ENCODE measurements at regions not wholly inside any gene's neighbourhood (a gene's known extent, or its start where the extent isn't known, plus 50 kb on each side); places are given as distances from the start of the nearest gene placed in this dataset.

GRCh38 chr12:3990501-3991280, 117.5 kb upstream of the PARP11 start:
- no peaks in the 10 kb centered on the region for H3F3A ChIP-seq (ENCODE audit: insufficient read depth)
- no peaks in the 10 kb centered on the region for H3K27me3 ChIP-seq (ENCODE audit: low read length)
- no peak overlapping the region for H3K4me3 ChIP-seq (ENCODE audit: insufficient read depth, low read length, poor library complexity, severe bottlenecking)
- H3K4me2 ChIP-seq (ENCODE audit: low read depth, low read length, poor library complexity, severe bottlenecking): no peak overlapping the region
- H4K20me1 ChIP-seq (ENCODE audit: low read depth, low read length): no peaks in the 10 kb centered on the region
- no peaks in the 10 kb centered on the region for H3K9me3 ChIP-seq (ENCODE audit: insufficient read depth, low read length)
- H3K79me2 ChIP-seq (ENCODE audit: insufficient read depth, low read length): no peaks in the 10 kb centered on the region
- no peaks in the 10 kb centered on the region for H3K36me3 ChIP-seq (ENCODE audit: low read length)
- H3K9me2 ChIP-seq (replicated peaks; ENCODE audit: insufficient read depth, low read length): no peaks in the 10 kb centered on the region
- H3K9ac ChIP-seq (ENCODE audit: low read length): no peak overlapping the region
- no peak overlapping the region for H3K27ac ChIP-seq (ENCODE audit: low read depth, low read length)
- TF ChIP-seq EZH2phosphoT487 (conservative IDR thresholded peaks at IDR 0.05; ENCODE audit: low read length) (no peak), CTCF (IDR thresholded peaks at IDR 0.05; ENCODE audit: insufficient read depth, low read length, poor library complexity, severe bottlenecking) (no peak)
- H2AFZ ChIP-seq (ENCODE audit: low read depth, low read length, severe bottlenecking): no peak overlapping the region

GRCh38 chr12:3989218-3989550, 116.0 kb upstream of the PARP11 start:
- TF ChIP-seq CTCF (IDR thresholded peaks at IDR 0.05; ENCODE audit: insufficient read depth, low read length, poor library complexity, severe bottlenecking) (no peak), EZH2phosphoT487 (conservative IDR thresholded peaks at IDR 0.05; ENCODE audit: low read length) (no peak)
- Histone ChIP-seq H3K4me3 (ENCODE audit: insufficient read depth, low read length, poor library complexity, severe bottlenecking) (no peak overlapping the region), H4K20me1 (ENCODE audit: low read depth, low read length) (no peaks in the 10 kb centered on the region), H2AFZ (ENCODE audit: low read depth, low read length, severe bottlenecking) (no peak overlapping the region), H3F3A (ENCODE audit: insufficient read depth) (no peaks in the 10 kb centered on the region), H3K27ac (ENCODE audit: low read depth, low read length) (no peak overlapping the region), H3K27me3 (ENCODE audit: low read length) (no peaks in the 10 kb centered on the region), H3K36me3 (ENCODE audit: low read length) (no peaks in the 10 kb centered on the region), H3K9me2 (replicated peaks; ENCODE audit: insufficient read depth, low read length) (no peaks in the 10 kb centered on the region), H3K4me2 (ENCODE audit: low read depth, low read length, poor library complexity, severe bottlenecking) (no peak overlapping the region), H3K9me3 (ENCODE audit: insufficient read depth, low read length) (no peaks in the 10 kb centered on the region), H3K79me2 (ENCODE audit: insufficient read depth, low read length) (no peaks in the 10 kb centered on the region), H3K9ac (ENCODE audit: low read length) (no peak overlapping the region)

GRCh38 chr12:3988519-3989217, 115.5 kb upstream of the PARP11 start:
- no peaks in the 10 kb centered on the region for H3K9me2 ChIP-seq (replicated peaks; ENCODE audit: insufficient read depth, low read length)
- no peak overlapping the region for H3K9ac ChIP-seq (ENCODE audit: low read length)
- H3K79me2 ChIP-seq (ENCODE audit: insufficient read depth, low read length): no peaks in the 10 kb centered on the region
- H3K36me3 ChIP-seq (ENCODE audit: low read length): no peaks in the 10 kb centered on the region
- H3F3A ChIP-seq (ENCODE audit: insufficient read depth): no peaks in the 10 kb centered on the region
- no peak overlapping the region for H3K4me2 ChIP-seq (ENCODE audit: low read depth, low read length, poor library complexity, severe bottlenecking)
- no peaks in the 10 kb centered on the region for H3K27me3 ChIP-seq (ENCODE audit: low read length)
- H4K20me1 ChIP-seq (ENCODE audit: low read depth, low read length): no peaks in the 10 kb centered on the region
- H3K4me3 ChIP-seq (ENCODE audit: insufficient read depth, low read length, poor library complexity, severe bottlenecking): no peak overlapping the region
- H2AFZ ChIP-seq (ENCODE audit: low read depth, low read length, severe bottlenecking): no peak overlapping the region
- peaks cover 2% of the 10 kb centered on the region; the same call in 1 of the 2 replicates for H3K9me3 ChIP-seq (ENCODE audit: insufficient read depth, low read length)
- TF ChIP-seq CTCF (IDR thresholded peaks at IDR 0.05; ENCODE audit: insufficient read depth, low read length, poor library complexity, severe bottlenecking): no peak
- no peak overlapping the region for H3K27ac ChIP-seq (ENCODE audit: low read depth, low read length)

All from SU-DHL-6 (cell line).